ENCODE measurements at regions not wholly inside any gene's neighbourhood (a gene's known extent, or its start where the extent isn't known, plus 50 kb on each side); places are given as distances from the start of the nearest gene placed in this dataset.

GRCh38 chr10:81570349-81570748 is 304.6 kb upstream of the NRG3 start:
- TF ChIP-seq, protein P1, sequence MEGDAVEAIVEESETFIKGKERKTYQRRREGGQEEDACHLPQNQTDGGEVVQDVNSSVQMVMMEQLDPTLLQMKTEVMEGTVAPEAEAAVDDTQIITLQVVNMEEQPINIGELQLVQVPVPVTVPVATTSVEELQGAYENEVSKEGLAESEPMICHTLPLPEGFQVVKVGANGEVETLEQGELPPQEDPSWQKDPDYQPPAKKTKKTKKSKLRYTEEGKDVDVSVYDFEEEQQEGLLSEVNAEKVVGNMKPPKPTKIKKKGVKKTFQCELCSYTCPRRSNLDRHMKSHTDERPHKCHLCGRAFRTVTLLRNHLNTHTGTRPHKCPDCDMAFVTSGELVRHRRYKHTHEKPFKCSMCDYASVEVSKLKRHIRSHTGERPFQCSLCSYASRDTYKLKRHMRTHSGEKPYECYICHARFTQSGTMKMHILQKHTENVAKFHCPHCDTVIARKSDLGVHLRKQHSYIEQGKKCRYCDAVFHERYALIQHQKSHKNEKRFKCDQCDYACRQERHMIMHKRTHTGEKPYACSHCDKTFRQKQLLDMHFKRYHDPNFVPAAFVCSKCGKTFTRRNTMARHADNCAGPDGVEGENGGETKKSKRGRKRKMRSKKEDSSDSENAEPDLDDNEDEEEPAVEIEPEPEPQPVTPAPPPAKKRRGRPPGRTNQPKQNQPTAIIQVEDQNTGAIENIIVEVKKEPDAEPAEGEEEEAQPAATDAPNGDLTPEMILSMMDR (IDR thresholded peaks at IDR 0.05; ENCODE audit: insufficient read depth, low read depth, low read length): no peak
- DNase-seq (ENCODE audit: low read depth): no peak
- H3K4me3 ChIP-seq (ENCODE audit: low read depth, low read length): no peak overlapping the region

GRCh38 chr10:81570878-81571794 is 303.9 kb upstream of the NRG3 start:
- DNase-seq (ENCODE audit: low read depth): no peak
- TF ChIP-seq, protein P1 (IDR thresholded peaks at IDR 0.05; ENCODE audit: insufficient read depth, low read depth, low read length): no peak
- H3K4me3 ChIP-seq (ENCODE audit: low read depth, low read length): no peak overlapping the region

- no peak for DNase-seq (ENCODE audit: low read depth)
- no peak overlapping the region for H3K4me3 ChIP-seq (ENCODE audit: low read depth, low read length)
- TF ChIP-seq, protein P1 (IDR thresholded peaks at IDR 0.05; ENCODE audit: insufficient read depth, low read depth, low read length): no peak
These were observed 300.0 kb upstream of the NRG3 start for GRCh38 chr10:81575036-81575435.

- H3K4me3 ChIP-seq (ENCODE audit: low read depth, low read length): no peak overlapping the region
- no peak for DNase-seq (ENCODE audit: low read depth)
- TF ChIP-seq, protein P1 (IDR thresholded peaks at IDR 0.05; ENCODE audit: insufficient read depth, low read depth, low read length): no peak
These were observed 298.7 kb upstream of the NRG3 start for GRCh38 chr10:81576336-81576735.

GRCh38 chr10:81594991-81595390 is 280.0 kb upstream of the NRG3 start:
- DNase-seq (ENCODE audit: low read depth): no peak
- TF ChIP-seq, protein P1 (IDR thresholded peaks at IDR 0.05; ENCODE audit: insufficient read depth, low read depth, low read length): no peak

DNA sequence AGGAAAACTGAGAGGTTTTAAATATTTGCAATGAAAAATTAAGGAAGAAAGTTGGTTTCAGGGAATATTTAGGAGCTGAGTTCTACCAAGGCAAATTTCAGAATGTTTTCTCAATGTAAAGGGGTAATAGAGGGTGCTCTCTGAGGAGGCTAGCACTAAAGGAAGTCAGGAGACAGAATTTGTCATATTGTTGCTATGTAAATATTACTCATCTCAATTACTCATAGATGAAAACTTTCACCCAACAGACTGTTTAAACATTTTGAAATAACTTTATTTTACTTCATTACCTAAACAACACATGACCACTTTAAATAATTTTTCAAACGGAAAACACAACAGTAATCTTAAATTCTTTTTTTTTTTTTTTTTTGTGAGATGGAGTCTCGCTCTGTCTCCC is 274.8 kb upstream of the NRG3 start:
- H3K4me3 ChIP-seq (ENCODE audit: low read depth, low read length): no peak overlapping the region
- DNase-seq (ENCODE audit: low read depth): peak; percentile 49
- TF ChIP-seq, protein P1 (IDR thresholded peaks at IDR 0.05; ENCODE audit: insufficient read depth, low read depth, low read length): no peak

More at GRCh38 chr10:81594991-81595390, 280.0 kb upstream of the NRG3 start:
- H3K4me3 ChIP-seq (ENCODE audit: low read depth, low read length): no peak overlapping the region

Data from fibroblast of villous mesenchyme (primary cell).